NCI-H1417 treated with DMSO at 0.1 percent for 48 hours (cell line): ENCODE measurements at regions not wholly inside any gene's neighbourhood (a gene's known extent, or its start where the extent isn't known, plus 50 kb on each side); places are given as distances from the start of the nearest gene placed in this dataset.

Experiments
- DNase-seq: peaks from one replicate; lab custom pipeline; 2025; lab: John Stamatoyannopoulos, UW

DNA sequence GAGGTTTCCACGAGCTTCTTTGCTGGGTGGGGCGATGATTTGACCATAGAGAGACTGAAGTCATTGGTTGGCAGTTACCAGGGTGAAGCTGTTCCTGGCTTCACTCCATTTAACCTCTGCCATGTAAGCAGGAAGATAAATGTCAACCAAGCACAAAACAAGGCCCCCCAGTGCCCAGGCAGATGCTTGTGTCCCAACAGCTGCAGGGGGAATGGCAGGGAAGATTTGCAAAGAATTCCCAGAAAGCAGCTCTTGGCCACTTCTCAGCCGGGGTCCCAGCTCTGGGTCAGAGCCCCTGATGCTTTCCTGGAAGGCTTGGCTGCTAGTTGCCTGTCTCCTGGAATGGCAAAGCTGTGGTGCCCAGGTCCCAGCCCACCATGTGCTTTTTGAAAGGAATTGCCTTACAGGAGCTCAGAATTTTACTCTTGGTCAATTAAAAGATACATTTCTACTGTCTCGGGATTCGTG lies 383.4 kb downstream of the ENC1 start:
- no peak for DNase-seq

DNA sequence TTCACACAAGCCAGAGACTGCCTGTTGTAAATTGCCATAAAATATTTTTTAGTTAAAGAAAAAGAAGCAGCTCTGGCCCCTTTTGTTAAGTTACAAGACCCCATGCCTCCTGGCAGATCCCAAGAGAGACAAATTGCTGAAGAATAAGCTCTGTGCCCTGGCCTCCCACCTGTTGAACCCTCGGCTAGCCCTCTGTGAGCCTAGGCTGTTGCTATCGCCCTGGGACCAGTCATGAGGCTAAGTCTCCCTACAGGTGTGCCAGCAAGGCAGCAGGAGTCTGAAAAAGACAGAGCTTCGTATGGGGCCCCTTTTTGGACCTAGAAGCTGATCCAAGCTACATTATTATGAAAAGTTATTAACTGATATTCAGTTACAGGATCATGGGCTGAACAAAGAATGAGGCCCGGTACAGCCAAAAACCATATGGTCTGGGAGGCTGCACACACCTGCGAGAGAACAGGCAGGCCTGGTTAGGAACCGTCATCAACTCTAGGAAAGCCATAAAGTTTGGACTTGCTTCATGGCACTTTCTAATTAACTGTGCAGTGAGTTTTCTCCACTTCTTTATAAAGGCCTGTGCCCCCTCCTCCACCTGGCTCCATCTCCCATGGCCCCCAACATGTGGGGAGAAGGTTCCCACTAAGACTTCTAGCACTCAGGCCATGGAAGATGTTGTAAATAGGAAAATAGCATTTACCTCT lies 384.7 kb downstream of the ENC1 start:
- DNase-seq, result no peak

DNA sequence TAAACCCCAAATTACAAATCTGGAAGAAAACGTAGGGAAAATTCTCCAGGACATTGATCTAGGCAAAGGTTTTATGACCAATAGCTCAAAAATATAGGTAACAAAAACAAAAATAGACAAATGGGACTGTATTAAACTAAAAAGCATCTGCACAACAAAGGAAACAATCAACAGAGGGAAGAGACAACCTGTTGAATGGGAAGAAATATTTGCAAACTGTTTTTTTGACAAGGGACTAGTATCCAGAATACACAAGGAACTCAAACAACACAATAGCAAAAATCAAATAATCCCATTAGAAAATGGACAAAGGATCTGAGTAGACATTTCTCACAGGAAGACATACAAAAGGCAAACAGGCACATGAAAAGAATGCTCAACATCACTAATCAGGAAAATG lies 386.3 kb downstream of the ENC1 start:
- no peak for DNase-seq

DNA sequence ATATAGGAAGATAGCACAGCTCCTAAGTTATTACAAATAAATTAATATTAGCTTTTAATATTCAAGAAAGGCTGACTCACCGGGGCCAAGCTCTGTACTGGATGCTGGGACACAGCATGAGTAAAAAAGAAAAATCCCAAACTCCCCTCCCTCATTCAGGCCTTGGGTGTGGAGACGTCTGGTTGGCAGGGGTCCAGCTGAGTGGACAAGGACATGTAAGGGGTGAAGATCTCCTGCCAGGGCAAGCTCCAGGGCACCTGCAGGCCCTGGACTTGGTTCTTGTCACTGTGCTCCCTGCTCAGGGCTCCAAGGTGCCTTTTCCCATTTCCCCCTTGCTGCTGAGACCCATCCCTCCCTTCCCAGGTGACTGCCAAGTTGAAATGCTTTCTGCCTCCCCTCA lies 388.5 kb downstream of the ENC1 start:
- no peak for DNase-seq

DNA sequence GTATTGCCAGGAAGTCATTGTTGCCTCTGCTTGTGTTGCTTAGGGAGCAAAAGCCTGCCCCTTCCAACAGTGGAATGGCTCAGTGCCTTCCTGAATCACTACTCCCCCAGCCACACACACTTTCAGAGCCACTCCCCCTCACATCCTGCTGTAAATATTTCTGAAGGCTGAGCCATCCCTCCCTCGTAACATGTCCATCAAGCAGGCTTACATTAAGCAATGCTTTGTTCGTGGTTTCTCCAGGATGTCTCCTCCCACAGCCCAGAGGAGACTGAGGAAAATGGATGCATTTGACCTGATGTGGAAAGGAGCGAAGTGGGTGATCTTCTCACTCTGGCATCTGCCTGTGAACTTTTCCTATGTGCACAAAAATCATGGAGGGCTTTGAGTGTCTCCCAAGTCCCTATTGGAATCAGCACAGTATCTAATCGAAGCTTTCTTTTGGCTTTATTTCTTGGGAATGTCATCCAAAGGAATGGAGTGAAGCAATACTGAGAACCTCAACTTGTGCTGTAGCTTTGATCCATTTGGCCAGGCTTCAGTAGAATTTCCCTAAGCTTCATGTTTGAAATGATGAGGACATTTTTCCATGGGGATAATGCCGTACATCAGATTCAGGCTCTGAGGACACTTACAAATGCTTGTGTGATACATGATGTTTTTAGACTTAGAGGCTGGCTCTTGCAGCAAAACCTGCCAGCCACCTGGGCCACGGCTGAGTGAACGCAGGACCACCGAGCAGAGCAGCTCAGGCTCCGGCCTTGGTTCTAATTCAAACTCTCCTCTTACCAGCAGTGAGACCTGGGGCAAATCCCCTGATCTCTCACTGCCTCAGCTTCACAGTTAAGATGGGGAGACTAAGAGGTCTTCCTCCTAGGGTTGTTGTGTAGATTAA lies 389.1 kb downstream of the ENC1 start:
- DNase-seq, result no peak

DNA sequence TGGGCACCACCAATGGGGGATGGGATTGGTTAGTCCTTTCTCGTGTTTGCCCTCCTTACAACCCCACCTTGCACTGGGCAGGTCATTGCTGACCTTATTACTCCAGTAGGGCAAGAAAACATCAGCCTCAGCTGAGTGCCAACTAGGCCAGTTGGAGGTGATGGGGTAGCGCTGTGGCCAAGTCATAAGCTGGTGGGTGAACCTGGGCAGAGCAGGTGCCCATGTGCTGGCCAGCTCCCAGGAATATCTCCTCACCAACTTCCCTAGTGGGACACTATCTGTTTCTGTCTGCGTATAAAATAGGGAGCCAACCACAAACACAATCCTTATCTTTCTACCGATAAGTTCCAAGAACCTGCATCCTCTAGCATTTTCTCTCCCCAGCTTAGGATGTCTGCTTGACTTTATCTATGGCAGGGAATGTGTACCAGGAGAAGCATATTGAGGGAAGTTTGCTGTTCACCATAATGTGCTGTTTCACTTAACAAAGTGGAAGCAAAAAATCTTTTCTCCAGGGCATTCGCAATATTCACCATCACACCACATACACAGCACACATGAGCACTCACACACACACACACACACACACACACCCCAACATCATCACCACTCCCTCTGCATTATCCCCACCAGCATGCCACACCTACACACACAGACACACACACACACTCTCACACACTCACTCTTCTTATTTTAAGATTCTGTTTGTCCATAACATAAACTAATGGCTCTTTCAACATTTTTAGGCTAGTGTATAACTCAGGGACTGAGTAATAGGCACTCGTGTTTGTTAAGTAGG lies 390.0 kb downstream of the ENC1 start:
- DNase-seq, result no peak

DNA sequence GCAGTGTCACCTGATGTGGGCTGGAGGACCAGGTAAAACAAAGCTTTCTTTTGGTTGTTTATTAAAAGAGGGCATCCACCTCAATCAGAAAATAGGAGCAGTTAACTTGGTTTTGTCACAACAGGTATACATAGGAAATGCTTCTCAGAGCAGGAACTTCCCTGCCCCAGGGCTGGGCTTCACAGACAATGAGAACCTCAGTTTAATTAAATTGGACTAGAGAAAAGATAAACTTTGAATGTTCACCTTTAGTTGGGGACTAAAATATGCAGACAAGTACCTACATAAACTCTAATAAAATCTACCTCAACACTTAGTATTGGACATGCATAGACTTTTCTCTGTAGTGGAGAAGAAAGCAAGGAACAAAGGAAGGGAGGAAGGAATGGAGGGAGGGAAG lies 392.0 kb downstream of the ENC1 start:
- DNase-seq, result no peak

DNA sequence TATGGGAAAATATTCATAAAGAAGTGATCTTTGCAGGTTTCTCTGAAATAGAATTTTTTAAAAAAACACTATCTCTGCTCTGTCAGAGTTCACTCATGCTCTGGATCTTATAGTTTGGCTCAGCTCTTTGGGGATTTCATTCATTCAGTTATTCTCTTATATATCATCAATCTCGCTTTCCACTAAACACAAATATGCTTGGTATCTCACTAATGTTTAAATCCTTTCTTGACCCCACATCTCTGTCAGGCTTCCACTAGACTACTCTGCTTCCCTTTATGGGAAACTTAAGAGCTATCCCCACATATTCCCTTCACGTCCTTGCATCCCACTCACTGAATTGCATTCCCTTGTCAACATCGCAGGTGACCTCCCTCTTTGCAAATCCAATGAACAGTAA lies 396.1 kb downstream of the ENC1 start:
- no peak for DNase-seq

DNA sequence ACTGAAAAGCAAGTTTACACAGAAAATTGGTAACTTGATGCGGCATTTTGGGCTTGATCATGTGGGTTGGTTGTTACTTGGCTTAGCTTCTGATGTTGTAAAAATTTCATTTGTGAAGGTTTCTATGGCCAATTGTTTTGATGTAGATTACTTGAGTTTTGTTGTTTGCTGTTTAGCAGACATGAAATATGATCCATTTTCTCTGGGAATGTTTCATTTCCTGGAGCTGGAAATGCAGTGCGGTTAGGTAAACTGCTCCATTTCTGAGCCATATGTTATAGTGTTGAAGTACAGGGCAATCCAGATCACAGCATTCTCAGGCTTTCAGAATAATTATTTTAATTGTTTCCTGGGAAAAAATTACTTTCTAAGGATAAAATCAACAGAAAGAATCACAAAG lies 396.9 kb downstream of the ENC1 start:
- no peak for DNase-seq

DNA sequence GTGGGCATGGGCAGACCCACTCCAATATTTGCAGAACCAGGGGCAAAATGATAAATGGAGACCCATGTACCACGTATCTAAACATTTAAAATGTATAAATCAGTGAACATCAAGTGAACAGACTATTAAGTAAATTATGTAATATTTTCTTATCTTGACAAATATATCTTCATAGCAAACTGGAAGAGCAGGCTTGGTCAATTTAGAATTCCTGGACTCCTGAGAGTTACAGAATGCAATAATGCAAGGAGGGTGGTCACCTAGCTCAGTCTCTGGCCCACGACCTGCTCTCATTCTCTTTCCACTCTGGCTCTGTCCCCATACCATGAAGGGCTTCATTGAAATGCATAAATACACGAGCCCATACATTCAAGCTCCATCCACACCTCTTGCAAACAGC lies 398.0 kb downstream of the ENC1 start:
- DNase-seq, result no peak

DNA sequence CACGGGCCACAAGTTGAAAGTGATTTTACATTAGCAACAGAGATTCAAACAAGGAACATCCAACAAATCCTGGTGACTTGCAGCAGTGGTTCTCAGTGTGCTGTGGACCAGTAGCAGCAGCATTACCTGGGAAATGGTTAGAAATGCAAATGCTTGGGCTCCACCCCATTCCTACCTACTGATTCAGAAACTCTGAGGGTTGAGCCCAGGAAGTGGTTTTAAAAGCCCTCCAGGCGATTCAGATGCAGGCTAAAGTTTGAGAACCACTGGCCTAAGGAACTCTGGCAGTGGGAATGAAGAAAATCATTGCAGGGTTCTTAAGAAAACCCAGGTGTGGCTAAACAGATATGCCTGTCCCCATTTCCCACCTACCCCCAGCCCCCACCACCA lies 398.8 kb downstream of the ENC1 start:
- DNase-seq, result no peak

DNA sequence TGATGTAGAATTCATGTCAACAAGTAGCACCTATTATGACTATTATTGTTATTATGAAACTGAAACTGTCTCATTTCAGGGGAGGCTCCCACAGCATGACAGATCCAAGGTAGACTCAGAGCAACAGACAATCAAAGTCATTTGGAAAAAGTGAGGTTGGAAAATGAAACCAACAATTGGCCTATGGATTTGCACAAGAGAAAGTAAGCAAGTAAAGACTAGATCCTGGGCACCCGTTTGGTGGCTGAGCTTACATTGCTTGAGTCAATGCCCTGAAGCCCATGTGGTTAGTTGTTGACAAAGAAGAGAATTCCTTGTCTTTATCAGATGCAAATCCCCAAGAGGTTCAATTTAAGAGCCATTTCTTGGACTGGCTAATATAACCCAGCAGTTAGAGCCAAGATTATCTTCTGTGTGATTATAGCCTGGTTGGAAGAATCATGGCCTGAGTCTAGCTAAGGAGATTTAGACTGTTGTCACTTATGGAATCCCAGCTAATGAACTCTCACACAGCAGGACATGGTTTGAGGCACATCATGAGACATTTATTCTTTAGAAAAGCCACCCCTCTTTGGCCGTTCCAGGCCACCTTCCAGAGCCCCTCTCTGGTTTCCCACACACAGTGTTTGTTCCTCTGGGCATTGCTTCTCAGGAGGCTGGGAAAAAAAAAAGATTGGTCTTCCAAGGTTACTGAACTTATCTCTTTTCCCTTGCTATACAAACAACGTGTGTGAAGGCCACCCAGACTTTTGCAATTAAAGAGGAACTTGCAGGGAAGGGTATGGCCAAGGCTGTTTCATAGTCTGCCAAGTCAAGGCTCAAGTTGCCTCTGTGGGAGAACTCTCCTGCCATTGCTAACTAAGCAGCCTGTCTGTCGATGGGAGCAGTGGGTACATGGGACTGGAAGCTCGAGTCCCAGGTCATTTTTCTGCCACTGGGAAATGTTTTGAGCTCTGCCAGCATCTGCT lies 399.5 kb downstream of the ENC1 start:
- DNase-seq, result no peak

DNA sequence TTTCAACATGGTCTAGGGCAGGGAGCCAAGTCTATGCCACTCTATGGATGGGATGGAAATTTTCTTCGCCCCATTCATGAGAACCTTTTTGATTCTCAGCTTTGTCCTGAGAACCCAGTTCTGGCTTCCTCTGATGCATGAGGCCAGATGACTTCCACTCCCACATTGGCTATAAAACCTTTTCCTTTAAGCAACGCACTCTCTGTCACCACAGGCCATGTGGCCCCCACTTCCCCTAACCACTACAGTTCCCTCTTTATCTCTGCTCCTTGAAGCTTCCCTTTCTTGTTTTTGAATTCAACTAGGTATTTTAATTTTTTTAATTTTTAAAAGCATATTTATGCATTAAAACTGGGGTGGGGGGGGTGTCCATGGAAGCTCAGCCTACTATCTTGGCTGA lies 401.3 kb downstream of the ENC1 start:
- DNase-seq, result no peak

DNA sequence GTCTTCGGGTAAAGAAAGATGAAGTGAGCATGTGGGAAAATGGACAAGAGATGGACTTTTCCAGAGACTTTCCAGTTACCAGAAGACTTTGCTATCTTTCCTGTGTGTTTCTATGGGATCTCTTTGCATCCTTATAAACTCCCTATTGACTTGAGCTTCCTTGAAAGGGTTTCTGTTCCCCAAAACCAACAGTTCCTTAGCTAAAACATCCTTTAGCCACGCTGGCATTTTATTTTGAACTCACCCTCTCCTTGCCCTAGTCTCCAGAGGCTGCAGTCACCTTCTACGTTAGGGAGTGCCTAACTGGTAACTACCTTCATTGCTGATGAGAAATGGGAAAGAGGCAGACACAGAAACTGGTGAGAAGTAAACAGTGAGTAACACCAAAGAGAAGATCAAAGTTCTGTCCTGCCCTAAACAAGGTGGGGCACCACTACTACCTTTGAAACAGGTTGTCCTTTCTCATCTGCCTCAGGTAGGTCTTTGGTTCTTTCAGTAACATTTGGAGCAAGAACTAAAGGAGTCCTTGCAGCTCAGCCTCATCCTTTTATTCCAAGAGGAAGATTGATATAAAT lies 402.9 kb downstream of the ENC1 start:
- DNase-seq, result no peak

DNA sequence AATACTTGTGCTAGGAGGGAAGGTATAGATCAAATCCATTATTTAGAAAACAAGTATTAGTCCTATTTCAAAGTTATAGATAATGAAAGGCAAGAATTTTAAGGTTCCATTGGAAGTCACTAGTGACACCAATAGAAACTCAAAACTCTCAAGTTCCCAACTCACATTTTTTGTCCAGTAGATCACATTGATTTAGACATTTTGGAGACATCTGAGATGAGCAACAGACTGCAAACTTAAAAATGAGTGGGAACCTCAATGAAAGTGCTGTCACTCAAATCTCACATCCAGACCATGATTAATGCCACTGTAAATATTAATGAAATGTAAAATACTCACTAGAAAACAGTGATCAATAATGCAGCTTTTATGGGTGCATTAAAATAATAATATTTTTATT lies 405.0 kb downstream of the ENC1 start:
- no peak for DNase-seq

DNA sequence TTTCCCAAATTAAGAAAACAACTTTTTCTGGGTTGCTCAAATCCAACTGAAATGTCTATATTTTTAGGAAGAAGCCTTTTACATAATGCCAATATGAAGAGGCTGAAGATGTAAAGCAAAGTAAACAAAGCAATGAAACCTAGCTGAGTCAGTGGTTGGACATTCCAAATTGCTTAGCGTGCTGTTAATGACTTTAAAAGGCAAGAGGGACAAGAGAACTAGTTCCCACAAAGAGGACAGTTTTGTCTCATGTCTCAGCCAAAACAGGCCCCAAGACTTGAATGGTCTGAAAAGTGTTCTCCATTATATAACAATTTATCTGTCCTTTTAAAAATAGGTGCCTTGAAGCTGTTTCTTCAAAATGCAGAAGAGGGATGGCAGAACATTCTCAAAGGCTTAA lies 407.0 kb downstream of the ENC1 start:
- no peak for DNase-seq

DNA sequence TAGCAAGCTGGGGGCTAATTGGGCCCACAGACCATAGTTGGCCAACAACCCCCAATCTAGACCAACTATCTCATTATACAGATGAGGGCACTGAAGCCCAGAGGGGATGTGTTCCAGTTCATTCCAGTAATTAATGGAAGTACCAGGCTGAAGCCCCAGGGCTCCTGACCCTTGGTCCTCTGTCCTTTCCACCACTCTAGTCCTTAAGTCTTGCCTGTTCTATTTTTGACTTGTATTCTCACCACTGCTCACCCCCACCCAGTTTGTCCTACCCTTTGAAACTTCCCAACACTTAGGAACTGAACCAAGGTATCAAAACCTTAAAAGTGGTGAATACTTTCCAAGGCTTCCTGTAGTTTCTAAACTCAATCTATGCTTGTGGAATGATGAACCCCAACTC lies 407.4 kb downstream of the ENC1 start:
- DNase-seq, result no peak

DNA sequence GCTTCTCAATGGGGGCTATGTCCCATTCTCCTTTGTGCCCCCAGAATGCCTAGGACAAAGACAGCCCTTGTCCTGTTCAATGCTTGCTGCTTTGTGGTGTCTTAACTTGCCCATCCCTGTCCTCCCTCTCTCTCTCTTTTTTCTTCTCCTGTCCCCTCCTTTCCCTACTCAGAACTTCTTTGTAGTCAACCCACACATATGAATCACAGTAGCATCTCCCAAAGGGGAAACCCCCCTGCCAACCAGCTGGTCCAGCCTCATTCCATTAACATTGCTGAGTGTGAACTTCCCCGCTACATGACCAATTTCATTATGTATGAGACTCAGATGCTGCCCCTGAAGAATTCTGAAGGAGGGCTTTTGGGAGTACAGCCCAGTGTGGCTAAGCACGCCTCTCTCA lies 408.3 kb downstream of the ENC1 start:
- DNase-seq, result no peak

DNA sequence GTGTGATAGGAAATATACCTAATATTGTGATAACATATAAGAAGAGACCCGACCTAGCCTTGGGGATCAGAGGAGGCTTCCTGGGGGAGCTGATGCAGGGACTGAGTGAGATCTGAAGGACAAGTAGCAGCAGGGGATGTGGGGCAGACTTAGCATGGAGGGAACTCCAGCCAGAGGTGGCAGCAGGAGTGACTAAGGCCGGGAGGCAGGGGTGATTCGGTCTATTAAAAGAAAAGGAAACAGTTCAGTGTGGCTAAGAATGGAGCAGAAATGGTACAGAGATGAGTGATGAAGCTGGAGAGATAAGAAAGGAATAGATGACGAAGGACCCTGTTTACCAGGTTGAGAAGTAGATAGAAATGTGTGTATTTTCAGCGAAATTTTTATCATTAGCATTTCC lies 408.8 kb downstream of the ENC1 start:
- DNase-seq, result no peak

DNA sequence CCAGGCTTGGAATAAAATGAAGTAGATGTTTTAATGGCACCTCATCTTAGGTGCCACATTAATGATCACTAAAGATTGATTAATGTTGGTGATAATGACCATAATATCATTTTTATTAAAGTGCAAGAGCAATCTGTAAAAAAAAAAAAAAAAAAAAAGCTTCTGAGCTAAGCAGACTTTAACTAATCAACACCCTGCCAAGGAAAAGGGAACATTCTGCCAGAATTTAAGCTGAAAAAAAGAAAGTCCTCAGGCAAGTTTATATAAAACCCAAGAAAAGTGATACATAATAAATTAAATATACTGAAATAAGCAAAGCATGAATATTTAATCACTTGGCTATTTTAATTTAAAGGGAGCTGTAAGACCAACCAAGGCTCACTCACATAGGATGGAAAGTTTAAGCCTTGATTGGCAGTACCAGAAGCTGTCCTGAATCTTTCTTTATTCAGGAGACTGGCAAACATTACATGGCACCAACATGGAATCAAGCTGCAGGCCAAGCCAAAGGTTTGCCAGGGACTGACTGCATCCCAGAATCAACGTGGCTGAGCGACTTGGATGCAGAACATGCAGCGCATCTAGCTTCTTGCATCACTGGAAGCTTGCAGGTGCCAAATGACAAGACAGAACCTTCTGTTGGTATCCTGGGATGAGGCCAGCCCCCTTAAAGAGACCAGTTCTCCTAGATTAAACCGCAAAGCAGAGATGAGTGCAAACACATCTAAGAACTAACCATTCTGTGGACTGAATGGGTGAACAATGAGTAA lies 413.6 kb downstream of the ENC1 start:
- no peak for DNase-seq
